ENCODE measurements at regions not wholly inside any gene's neighbourhood (a gene's known extent, or its start where the extent isn't known, plus 50 kb on each side); places are given as distances from the start of the nearest gene placed in this dataset.

GRCh38 chr1:55610203-55610602 is 395.0 kb upstream of the USP24 start:
- TF ChIP-seq CTCF (conservative IDR thresholded peaks at IDR 0.05): no peak
- Histone ChIP-seq H3K27ac (ENCODE audit: insufficient read length, low read depth, low read length) (no peak overlapping the region), H2BK20ac (ENCODE audit: low read depth, low read length, poor library complexity, severe bottlenecking) (no peak overlapping the region), H3K27me3 (ENCODE audit: insufficient read depth, low read length) (no peaks in the 10 kb centered on the region), H4K8ac (replicated peaks; ENCODE audit: insufficient read length, low read depth, low read length) (no peak overlapping the region), H3K9me3 (ENCODE audit: control insufficient read depth, low read depth, low read length) (peaks cover 6% of the 10 kb centered on the region), H2BK12ac (ENCODE audit: insufficient read length, low read depth, low read length) (no peak overlapping the region), H3K18ac (ENCODE audit: insufficient read length, low read depth, low read length) (no peak overlapping the region), H2AFZ (ENCODE audit: low read length) (no peak overlapping the region), H3K23me2 (ENCODE audit: insufficient read length, low read depth, low read length, poor library complexity, severe bottlenecking) (no peaks in the 10 kb centered on the region), H2AK5ac (ENCODE audit: insufficient read length, low read length) (no peak overlapping the region), H3K14ac (ENCODE audit: insufficient read depth, low read length) (no peak overlapping the region), H3T11ph (ENCODE audit: low read length) (no peak overlapping the region), H3K9ac (ENCODE audit: extremely low read depth, insufficient read length, low read length) (no peak overlapping the region), H4K20me1 (ENCODE audit: control insufficient read depth, insufficient read depth, insufficient read length) (no peaks in the 10 kb centered on the region), H4K5ac (ENCODE audit: insufficient read length, low read depth, low read length) (no peak overlapping the region), H2BK120ac (ENCODE audit: low read depth, low read length, poor library complexity, severe bottlenecking) (no peak overlapping the region), H3K4me2 (ENCODE audit: insufficient read depth, insufficient read length, low read length) (no peak overlapping the region), H3K56ac (ENCODE audit: insufficient read length, low read depth, low read length) (no peak overlapping the region), H3K4me1 (ENCODE audit: insufficient read depth, low read length) (no peaks in the 10 kb centered on the region), H4K91ac (ENCODE audit: insufficient read length, low read depth, low read length) (no peak overlapping the region), H3K79me2 (ENCODE audit: insufficient read depth, low read length) (no peaks in the 10 kb centered on the region), H3K4ac (ENCODE audit: low read depth, low read length) (no peak overlapping the region), H2BK5ac (ENCODE audit: insufficient read length, low read length) (no peak overlapping the region), H3K23ac (ENCODE audit: insufficient read length, low read depth, low read length) (no peak overlapping the region), H3K79me1 (ENCODE audit: insufficient read depth, low read depth, low read length, poor library complexity, severe bottlenecking) (no peaks in the 10 kb centered on the region), H2BK15ac (ENCODE audit: low read depth, low read length) (no peak overlapping the region)
- no CpG with 5 or more reads among the region's 3 CpGs for WGBS (ENCODE audit: extremely low coverage, insufficient read length, low lambda C conversion rate)
- DNase-seq: no peak
- Mint-ChIP-seq H3K4me1 (no peaks in the 10 kb centered on the region), H3K27me3 (ENCODE audit: low read depth) (peaks cover 3% of the 10 kb centered on the region; the same call in 1 of the 2 replicates), H3K36me3 (ENCODE audit: insufficient read depth in 1 of 3, low read depth in 3 of 3) (peaks cover 7 to 21% (median 12%) of the 10 kb centered on the region in 3 experiments; a peak in 6 of 7 replicates), H3K9me3 (peaks cover 24 to 27% of the 10 kb centered on the region in 2 experiments), H3K27ac (no peak overlapping the region), H3K4me3 (no peak overlapping the region)

Measured in H9 (cell line).